ENCODE measurements at regions not wholly inside any gene's neighbourhood (a gene's known extent, or its start where the extent isn't known, plus 50 kb on each side); places are given as distances from the start of the nearest gene placed in this dataset.

DNA sequence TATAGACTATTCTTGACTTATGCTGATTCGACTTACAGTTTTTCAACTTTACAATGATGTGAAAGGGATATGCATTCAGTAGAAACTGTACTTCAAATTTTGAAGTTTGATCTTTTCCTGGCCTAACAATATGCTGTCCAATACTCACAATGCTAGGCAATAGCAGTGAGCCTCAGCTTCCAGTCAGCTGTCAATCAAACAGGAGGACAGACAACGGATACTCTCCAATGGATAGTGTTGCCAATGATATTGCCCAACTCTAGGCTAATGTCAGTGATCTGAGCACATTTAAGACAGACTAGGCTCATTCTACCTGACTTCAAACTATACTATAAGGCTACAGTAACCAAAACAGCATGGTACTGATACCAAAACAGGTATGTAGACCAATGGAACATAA, 55.0 kb upstream of the ZNF280D start:
- Histone ChIP-seq H3K4me3 (ENCODE audit: low read length) (no peak overlapping the region), H3K79me2 (ENCODE audit: control insufficient read depth, low read length) (no peaks in the 10 kb centered on the region), H3K27me3 (ENCODE audit: control insufficient read depth, low read length) (no peaks in the 10 kb centered on the region), H4K20me1 (ENCODE audit: control insufficient read depth, insufficient read depth, low read depth, low read length) (no peaks in the 10 kb centered on the region), H3K27ac (ENCODE audit: low read depth, low read length) (no peak overlapping the region), H3K4me1 (ENCODE audit: control insufficient read depth, low read length) (peaks cover 4% of the 10 kb centered on the region), H3K36me3 (ENCODE audit: control insufficient read depth, low read length) (no peaks in the 10 kb centered on the region), H3F3A (ENCODE audit: control insufficient read depth, insufficient read depth) (no peaks in the 10 kb centered on the region), H3K9me3 (ENCODE audit: control insufficient read depth, insufficient read depth, low read length) (peaks cover 5% of the 10 kb centered on the region; the same call in 1 of the 2 replicates), H3K9me2 (replicated peaks; ENCODE audit: control insufficient read depth, low read length) (no peaks in the 10 kb centered on the region), H3K4me2 (ENCODE audit: low read length) (no peak overlapping the region)
- no peak for TF ChIP-seq EZH2phosphoT487 (IDR thresholded peaks at IDR 0.05; ENCODE audit: borderline replicate concordance, low read length)
- TF ChIP-seq CTCF (IDR thresholded peaks at IDR 0.05; ENCODE audit: low read depth, low read length, poor library complexity, severe bottlenecking) = no peak

DNA sequence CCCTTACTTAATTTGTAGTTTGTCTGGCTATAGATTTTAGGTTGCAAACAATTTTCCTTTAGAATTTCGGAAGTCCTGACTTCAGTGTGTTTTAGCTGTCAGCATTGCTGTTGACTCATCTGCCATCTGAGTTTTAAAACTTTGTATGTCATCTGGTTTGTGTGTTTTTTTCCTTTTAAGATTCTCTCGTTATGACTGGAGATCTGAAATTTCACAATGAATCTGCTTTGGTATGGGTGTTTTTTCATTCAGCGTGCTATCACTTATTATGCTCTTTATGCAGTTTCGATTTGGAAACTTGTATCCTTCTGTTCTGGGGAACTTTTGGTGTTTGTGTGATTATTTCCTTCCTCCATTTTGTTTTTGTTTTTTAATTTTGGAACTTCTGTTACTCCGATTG, 53.7 kb upstream of the ZNF280D start:
- H4K20me1 ChIP-seq (ENCODE audit: control insufficient read depth, insufficient read depth, low read depth, low read length) = no peaks in the 10 kb centered on the region
- H3K79me2 ChIP-seq (ENCODE audit: control insufficient read depth, low read length) = no peaks in the 10 kb centered on the region
- H3K4me1 ChIP-seq (ENCODE audit: control insufficient read depth, low read length) = peaks cover 4% of the 10 kb centered on the region
- H3K27ac ChIP-seq (ENCODE audit: low read depth, low read length) = no peak overlapping the region
- no peaks in the 10 kb centered on the region for H3K27me3 ChIP-seq (ENCODE audit: control insufficient read depth, low read length)
- no peaks in the 10 kb centered on the region for H3K36me3 ChIP-seq (ENCODE audit: control insufficient read depth, low read length)
- TF ChIP-seq EZH2phosphoT487 (IDR thresholded peaks at IDR 0.05; ENCODE audit: borderline replicate concordance, low read length) (no peak), CTCF (IDR thresholded peaks at IDR 0.05; ENCODE audit: low read depth, low read length, poor library complexity, severe bottlenecking) (no peak)
- no peak overlapping the region for H3K4me2 ChIP-seq (ENCODE audit: low read length)
- no peaks in the 10 kb centered on the region for H3K9me2 ChIP-seq (replicated peaks; ENCODE audit: control insufficient read depth, low read length)
- no peaks in the 10 kb centered on the region for H3F3A ChIP-seq (ENCODE audit: control insufficient read depth, insufficient read depth)
- H3K4me3 ChIP-seq (ENCODE audit: low read length) = no peak overlapping the region
- peaks cover 5% of the 10 kb centered on the region; the same call in 1 of the 2 replicates for H3K9me3 ChIP-seq (ENCODE audit: control insufficient read depth, insufficient read depth, low read length)

DNA sequence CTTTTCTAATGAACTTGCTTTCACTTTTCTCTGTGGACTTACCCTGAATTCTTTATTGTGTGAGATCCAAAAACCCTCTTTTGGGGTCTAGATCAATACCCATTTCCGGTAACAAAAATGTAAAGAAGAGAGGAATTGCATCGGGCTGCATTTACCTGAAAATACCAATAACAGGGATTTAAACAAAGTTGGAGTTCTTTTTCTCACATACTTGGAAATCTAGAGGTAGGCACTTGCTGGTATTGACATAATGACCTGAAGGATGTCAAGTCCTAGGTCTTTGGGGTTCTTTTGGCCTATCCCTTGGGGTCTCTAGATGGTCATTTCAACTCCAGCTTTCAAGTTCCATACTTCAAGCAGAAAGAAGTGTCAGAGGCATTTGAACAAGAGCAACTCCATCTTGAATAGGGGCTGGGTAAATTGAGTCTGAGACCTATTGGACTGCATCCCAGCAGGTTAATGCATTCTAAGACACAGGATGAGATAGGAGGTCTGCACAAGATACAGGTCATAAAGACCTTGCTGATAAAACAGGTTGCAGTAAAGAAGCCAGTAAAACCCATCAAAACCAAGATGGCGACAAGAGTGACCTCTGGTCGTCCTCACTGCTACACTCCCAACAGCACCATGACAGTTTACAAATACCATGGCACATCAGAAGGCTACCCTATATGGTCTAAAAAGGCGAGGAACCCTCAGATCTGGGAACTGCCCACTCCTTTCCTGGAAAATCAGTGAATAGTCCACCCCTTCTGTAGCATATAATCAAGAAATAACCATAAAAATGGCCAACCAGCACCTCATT, 50.8 kb upstream of the ZNF280D start:
- no peak for TF ChIP-seq CTCF (IDR thresholded peaks at IDR 0.05; ENCODE audit: low read depth, low read length, poor library complexity, severe bottlenecking)
- no peak for TF ChIP-seq EZH2phosphoT487 (IDR thresholded peaks at IDR 0.05; ENCODE audit: borderline replicate concordance, low read length)
- Histone ChIP-seq H3K36me3 (ENCODE audit: control insufficient read depth, low read length) (no peaks in the 10 kb centered on the region), H3F3A (ENCODE audit: control insufficient read depth, insufficient read depth) (no peaks in the 10 kb centered on the region), H3K4me1 (ENCODE audit: control insufficient read depth, low read length) (peaks cover 4% of the 10 kb centered on the region), H3K27ac (ENCODE audit: low read depth, low read length) (no peak overlapping the region), H3K4me3 (ENCODE audit: low read length) (no peak overlapping the region), H3K79me2 (ENCODE audit: control insufficient read depth, low read length) (no peaks in the 10 kb centered on the region), H3K9me3 (ENCODE audit: control insufficient read depth, insufficient read depth, low read length) (peaks cover 5% of the 10 kb centered on the region; the same call in 1 of the 2 replicates), H4K20me1 (ENCODE audit: control insufficient read depth, insufficient read depth, low read depth, low read length) (no peaks in the 10 kb centered on the region), H3K27me3 (ENCODE audit: control insufficient read depth, low read length) (no peaks in the 10 kb centered on the region), H3K9me2 (replicated peaks; ENCODE audit: control insufficient read depth, low read length) (no peaks in the 10 kb centered on the region), H3K4me2 (ENCODE audit: low read length) (no peak overlapping the region)
